Fibroblast of peridontal ligament (primary cell): ENCODE measurements at regions not wholly inside any gene's neighbourhood (a gene's known extent, or its start where the extent isn't known, plus 50 kb on each side); places are given as distances from the start of the nearest gene placed in this dataset.
"Not testable (repeated sequence)": the region's sequence is repeated elsewhere in the genome, so short reads cannot be mapped to it uniquely, and the experiment has no call there.

Experiments used
- DNase-seq: peaks from one replicate; pipeline ENCODE4 v3.0.0-alpha.2; 2010; ENCODE audit errors: extremely low read depth

DNA sequence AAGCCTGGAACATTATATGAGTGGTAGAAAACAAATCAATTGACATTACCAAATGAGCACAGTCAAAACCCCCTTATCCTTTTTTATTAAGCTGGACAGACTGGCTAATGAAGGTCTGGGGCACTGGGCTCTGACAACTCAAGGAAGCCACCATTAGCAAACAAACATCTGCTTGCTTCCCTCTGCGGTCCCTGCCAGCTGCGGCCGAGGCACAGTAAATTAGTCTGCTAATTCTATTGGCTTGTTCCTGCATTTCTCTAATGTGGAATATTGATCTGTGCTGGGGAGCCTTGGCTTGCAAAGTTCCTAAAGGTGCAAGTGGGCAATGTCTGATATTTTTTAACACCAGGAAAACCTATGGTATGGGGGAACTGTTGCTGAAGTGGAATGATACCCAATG is 300.3 kb downstream of the MTX2 start:
- DNase-seq: no peak

DNA sequence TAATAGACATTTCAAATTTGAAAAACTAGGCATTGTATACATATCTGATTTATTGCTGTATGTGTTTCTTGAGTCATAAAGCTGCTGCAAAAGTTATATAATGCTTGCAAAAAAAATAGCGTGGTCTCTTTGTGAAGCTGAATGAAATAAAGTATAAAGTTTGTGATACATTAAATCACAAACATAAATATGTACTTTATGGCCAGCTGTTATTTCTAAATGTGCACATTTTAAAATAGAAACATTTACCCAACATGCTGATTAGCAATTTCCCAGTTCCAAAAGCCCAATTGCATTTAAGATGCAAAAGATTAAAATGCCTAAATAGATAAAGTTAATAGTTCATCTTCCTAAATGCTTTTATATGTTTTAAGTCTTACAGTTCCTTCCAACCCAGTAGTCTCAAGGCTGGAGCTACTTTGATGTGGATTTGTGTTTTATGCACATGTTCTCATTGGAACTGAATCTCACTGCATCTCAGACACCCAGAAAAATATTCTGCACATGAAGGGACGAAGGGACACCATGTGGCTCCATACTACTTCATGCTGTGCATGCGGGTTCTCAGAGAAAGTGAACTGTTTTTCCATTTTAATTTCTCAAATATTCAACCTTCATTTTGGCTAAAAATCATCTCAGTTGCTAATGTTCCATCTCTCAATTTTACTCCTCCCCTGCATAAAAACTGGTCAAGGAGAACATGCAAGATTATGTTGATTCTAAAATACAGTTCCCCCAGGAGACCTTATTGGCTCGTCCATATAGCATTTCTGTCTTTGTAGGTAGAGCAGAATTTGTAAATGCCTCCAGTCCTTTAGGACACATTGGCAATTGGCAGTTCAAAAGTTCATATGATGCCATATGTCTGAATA is 304.6 kb downstream of the MTX2 start:
- no peak for DNase-seq

DNA sequence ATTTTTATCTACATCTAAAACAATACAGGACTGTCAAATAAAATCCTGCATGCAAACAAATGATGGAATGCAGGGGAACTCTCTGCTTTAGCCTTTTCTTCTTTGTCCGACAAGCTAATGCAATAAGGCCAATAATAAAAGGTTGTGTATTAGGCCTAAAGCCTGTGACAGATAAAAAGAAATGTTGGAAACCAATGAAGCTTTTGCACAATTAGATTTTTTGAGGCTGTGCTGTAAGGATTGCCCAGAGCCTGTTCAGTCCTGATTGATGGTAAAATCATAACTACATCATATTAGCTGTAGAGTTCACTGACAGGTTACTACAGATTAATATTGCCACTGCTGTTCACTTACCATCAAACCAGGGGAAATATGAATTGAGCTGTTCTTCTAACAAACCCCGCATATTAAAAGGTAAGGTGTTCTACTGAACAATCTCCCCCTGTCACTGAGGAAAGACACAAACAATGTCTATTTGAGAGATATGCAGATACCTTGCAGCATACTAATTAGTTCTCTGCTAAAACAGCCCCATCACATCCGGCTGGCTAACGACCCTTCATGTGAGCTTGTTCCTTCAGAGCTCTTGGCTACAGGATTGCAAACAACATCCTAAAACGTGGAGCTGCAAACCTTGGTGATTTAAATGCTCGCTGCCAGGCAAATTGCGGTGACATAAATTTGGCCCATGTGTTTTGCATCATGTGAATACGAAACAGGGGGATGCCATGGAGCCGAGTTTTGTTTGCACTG is 305.4 kb downstream of the MTX2 start:
- DNase-seq: no peak

GRCh38 chr2:176575237-176575744 is 306.0 kb downstream of the MTX2 start:
- no peak for DNase-seq

- DNase-seq: no peak
These were observed 307.8 kb downstream of the MTX2 start for GRCh38 chr2:176577054-176577453.

GRCh38 chr2:176578292-176578691 is 309.1 kb downstream of the MTX2 start:
- DNase-seq: not testable (repeated sequence)

DNA sequence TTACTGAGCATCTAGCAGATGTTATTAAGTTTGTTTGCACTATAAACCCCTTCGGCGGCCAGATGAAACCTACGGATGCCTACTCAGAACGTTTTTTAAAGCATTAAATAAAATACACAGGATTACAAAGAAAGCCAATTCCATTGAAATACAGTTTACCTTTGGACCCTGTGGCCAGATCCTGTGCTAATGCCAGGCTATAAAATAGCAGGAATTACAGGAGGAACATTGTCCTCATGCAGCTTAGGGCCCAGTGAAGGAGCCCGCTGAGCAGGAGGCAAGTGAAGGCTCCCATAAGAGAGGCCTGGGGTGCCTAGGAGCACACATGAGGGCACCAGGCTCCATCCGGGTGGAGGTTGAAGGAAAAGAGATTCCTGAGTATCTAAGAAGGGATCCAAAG is 310.4 kb downstream of the MTX2 start:
- no peak for DNase-seq

DNA sequence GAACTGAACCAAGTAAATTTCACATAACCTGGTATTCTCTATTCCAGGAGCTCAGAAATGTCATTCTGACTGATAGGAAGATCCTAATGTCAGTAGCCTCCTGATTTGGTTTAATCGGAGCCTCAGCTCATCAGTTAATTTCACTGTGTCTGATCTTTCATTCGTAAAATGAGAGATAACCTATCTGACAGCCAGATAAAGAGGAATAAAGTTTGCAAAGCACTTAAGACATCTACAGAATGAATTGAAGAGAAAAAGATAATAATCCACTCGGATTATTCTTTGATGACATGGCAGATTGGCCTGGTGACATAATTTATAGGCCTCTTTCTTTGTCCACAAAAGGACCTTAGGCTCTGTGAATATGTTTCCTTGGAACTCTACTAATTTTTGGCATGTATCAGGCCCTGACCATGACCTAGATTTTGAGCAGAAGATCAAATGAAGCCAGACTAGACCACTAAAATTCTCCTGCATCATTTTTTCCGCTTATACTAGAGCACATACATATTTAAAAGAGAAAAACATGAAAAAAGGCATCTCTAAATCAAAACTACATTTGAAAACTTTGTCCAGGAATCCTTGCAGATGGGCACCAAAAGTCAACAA is 312.4 kb downstream of the MTX2 start:
- DNase-seq: no peak

DNA sequence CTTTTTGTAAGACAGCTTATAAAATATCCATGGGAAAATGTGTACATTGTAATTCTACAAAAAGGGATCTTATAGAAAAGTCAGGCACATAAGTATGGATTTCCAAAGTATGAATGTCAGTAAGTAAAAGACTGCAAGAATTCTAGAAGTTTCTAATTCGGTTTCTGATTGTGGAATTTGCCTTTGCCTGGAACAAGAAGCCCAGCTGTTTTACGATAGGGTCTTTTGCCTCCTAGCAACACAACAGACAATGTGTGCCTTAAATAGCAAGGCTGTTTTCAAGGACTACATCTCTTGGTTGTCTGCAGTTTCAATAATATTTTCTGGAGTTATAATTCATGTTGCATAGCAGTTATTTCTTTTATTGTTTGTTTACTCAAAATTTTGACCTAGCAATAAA is 312.9 kb downstream of the MTX2 start:
- DNase-seq: no peak

DNA sequence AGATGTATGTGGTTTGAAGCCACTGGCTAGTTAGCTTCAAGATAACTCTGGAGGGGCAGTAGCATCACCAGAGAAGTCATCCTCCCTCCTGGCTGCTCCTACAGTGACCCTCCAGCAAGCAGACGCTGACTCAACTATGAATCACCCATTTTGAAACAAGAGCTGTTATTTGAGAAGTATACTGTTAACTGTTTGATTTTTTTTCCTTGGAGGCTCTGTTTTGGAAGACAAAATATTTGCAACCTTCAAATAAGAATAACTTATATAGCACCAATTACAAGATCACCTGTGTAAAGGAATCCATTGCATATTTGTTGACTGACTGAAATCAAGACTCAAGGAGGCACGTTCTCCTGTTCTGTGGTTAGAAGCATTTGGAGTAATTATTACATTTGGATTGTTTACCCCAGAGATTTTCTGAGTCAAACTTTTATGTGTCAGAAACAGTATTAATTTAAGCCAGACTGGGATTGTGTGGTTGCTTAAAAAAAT is 313.8 kb downstream of the MTX2 start:
- DNase-seq: peak; percentile 72

DNA sequence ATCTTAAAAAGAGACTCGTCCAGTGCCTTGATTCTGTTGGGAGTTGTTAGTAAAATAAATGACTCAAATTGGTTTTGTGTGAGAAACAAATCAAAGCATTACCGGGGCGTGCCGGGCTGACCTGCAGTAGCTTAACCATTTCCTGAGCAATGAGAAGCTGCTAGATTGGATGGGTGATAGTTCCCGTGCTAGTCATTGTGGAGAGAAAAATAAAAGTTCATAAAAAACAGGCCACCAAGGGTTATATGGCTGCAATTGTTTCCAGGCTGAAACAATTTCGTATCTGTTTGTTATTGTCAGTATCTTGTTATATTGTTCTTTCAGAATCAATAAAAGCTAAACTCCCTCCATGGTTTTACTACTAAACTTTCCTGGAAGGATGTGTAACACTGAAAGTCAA is 314.4 kb downstream of the MTX2 start:
- no peak for DNase-seq

DNA sequence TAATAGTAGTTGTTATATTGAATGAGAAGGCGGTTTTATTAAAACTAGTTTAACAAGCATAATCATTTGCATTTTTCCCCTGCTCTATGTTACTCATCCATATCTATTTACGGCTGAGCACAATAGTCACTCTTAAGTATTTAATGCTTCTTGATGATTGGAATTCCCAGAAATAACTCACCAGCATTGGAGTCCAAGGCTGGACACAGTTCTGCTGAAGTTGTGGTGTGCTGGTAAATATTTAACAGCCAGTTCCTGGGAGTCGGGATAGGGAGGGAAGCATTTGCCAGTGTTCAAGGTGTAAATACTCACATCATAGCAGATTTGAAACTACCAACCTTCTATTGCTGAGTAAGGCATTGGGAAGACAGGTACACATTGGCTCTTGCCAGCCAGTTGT is 315.1 kb downstream of the MTX2 start:
- DNase-seq: no peak

DNA sequence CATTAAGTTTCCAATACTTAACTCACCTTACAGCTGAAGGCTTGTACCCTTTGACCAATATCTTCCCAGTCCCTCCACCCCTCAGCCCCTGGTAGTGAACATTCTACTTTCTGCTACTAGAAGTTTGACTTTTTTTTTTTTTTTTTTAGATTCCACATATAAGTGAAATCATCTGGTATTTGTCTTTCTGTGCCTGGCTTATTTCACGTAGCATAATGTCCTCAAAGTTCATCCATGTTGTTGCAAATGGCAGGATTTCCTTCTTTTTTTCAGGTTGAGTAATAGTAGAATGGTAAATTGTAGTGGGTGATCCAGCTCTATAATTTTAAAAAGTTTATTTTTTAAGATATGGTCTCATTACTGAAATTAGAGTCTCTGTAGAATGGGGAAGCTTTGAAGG is 316.0 kb downstream of the MTX2 start:
- no peak for DNase-seq

DNA sequence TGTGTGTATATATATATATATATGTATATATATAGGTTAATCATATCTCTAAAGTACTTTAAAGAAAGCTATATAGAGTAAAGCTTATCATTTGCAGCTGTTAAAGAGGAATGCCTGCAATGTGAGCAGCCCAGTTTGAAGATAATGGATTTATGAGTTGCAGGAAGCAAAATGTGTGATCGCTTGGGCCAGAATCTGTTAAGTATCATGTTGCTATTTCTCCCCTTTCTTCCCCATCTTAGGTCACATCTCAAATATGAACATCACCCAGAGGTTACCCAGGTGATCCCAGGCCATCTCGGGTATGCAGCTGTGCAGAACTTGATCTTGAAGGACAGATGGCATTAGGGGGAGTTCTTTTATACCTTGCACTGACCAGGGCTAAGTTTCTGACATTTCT is 316.5 kb downstream of the MTX2 start:
- DNase-seq: no peak

GRCh38 chr2:176589287-176589686 is 320.0 kb downstream of the MTX2 start:
- no peak for DNase-seq

GRCh38 chr2:176589825-176590440 is 320.7 kb downstream of the MTX2 start:
- no peak for DNase-seq

- no peak for DNase-seq
These were observed 323.0 kb downstream of the MTX2 start for GRCh38 chr2:176592216-176592615.

- DNase-seq: no peak
These were observed 326.7 kb downstream of the MTX2 start for GRCh38 chr2:176595986-176596385.

GRCh38 chr2:176597916-176598315 is 328.7 kb downstream of the MTX2 start:
- no peak for DNase-seq

DNA sequence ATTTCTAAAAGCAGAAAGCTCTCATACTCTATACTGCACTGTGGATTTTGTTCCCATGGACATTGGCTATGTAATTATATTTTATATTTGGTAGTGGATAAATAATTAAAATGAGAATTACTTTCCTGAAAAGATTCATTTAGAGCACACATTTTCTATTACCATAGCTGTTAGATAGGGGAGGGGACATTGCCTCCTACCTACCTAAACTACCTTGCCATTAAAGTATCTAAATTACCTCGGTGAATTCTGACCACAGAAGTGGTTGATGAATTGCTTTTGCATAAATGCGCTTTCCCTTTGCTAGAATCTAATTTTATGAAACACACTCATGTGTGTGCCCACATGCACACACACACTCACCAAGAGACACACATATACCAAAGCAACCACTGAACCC is 329.1 kb downstream of the MTX2 start:
- DNase-seq: no peak

DNA sequence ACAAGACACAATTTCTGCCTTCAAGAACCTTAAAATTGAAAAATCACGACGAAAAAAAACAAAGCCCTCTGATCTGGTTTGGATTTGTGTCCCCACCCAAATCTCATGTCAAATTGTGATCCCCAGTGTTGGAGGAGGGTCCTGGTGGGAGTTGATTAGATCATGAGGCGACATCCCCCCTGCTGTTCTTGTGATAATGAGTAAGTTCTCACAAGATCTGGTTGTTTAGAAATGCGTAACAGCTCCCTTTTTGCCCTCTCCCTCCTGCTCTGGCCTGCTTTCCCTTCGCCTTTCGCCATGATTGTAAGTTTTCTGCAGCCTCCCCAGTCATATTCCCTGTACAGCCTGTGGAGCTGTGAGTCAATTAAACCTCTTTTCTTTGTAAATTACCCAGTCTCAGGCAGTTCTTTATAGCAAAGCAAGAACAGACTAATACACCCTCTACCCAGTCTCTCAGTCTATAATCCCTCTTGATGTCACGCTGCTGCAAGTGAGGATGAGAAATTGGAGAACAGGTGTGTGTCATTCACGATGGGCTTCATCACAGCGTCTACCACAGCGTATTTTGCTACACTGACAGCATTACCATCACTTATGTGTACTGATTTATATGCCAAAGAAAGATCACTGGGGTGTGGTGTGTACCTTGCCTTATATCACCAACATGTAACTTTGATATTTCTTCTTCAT is 330.7 kb downstream of the MTX2 start:
- no peak for DNase-seq
